Fibroblast of villous mesenchyme (primary cell): ENCODE measurements at regions not wholly inside any gene's neighbourhood (a gene's known extent, or its start where the extent isn't known, plus 50 kb on each side); places are given as distances from the start of the nearest gene placed in this dataset.

Experiments
- DNase-seq: peaks from one replicate; pipeline ENCODE4 v3.0.0-alpha.2; 2010; ENCODE audit warnings: low read depth
- H3K4me3 ChIP-seq: 2 replicates; pipeline ENCODE4 v1.5.1; 2011; ENCODE audit warnings: low read depth, mild to moderate bottlenecking, low read length
- CTCF ChIP-seq: IDR thresholded peaks from 2 replicates; pipeline ENCODE4 v1.5.1; 2012; ENCODE audit warnings: low read depth, mild to moderate bottlenecking, low read length; ENCODE audit not compliant: insufficient read depth

GRCh38 chr5:74372051-74372450, 268.5 kb downstream of the ENC1 start:
- DNase-seq, result no peak
- no peak overlapping the region for H3K4me3 ChIP-seq
- no peak for TF ChIP-seq CTCF

GRCh38 chr5:74371621-74372020, 268.9 kb downstream of the ENC1 start:
- H3K4me3 ChIP-seq, result no peak overlapping the region
- no peak for DNase-seq
- TF ChIP-seq CTCF, result no peak

- DNase-seq, result no peak
- H3K4me3 ChIP-seq, result no peak overlapping the region
- no peak for TF ChIP-seq CTCF
These were observed 270.4 kb downstream of the ENC1 start for GRCh38 chr5:74370168-74370567.

GRCh38 chr5:74369173-74369572, 271.4 kb downstream of the ENC1 start:
- no peak for TF ChIP-seq CTCF
- DNase-seq, result no peak
- no peak overlapping the region for H3K4me3 ChIP-seq

GRCh38 chr5:74367934-74368333, 272.6 kb downstream of the ENC1 start:
- no peak for DNase-seq
- no peak overlapping the region for H3K4me3 ChIP-seq
- no peak for TF ChIP-seq CTCF

GRCh38 chr5:74367241-74367733, 273.2 kb downstream of the ENC1 start:
- no peak for TF ChIP-seq CTCF
- DNase-seq, result no peak

GRCh38 chr5:74365723-74366122, 274.8 kb downstream of the ENC1 start:
- H3K4me3 ChIP-seq, result no peak overlapping the region
- no peak for TF ChIP-seq CTCF
- no peak for DNase-seq

More at GRCh38 chr5:74367241-74367733, 273.2 kb downstream of the ENC1 start:
- H3K4me3 ChIP-seq, result no peak overlapping the region
